Fibroblast of skin of back (primary cell): ENCODE measurements at regions not wholly inside any gene's neighbourhood (a gene's known extent, or its start where the extent isn't known, plus 50 kb on each side); places are given as distances from the start of the nearest gene placed in this dataset.
A peak's percentile ranks its signal among the peaks of the same experiment; 100 is the strongest.

Experiments
- DNase-seq: peaks from one replicate; pipeline ENCODE4 v3.0.0-alpha.2; 2013

GRCh38 chr9:113741886-113742854, 133.9 kb upstream of the ZNF618 start:
- DNase-seq, result peak; percentile 67

GRCh38 chr9:113742878-113743277, 133.2 kb upstream of the ZNF618 start:
- no peak for DNase-seq

DNA sequence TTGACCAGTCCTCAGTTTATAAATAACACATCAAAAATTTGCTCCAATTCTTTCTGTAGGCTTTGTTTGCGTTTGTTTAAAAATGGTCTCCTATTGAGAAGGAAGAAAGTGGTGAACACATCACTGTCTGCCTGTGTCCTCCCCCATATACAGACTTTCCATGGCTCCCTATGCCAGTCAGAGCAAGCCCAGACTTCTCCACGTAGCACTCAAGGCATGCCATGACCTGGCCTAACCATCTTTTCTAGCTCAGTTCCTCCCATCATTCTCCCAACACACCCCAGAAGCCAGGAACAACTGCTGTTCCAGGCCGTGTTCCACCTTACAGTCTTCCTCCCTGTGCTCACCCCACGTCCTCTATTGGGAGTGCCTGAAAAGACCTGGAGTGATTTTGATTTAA, 129.6 kb upstream of the ZNF618 start:
- DNase-seq, result no peak

DNA sequence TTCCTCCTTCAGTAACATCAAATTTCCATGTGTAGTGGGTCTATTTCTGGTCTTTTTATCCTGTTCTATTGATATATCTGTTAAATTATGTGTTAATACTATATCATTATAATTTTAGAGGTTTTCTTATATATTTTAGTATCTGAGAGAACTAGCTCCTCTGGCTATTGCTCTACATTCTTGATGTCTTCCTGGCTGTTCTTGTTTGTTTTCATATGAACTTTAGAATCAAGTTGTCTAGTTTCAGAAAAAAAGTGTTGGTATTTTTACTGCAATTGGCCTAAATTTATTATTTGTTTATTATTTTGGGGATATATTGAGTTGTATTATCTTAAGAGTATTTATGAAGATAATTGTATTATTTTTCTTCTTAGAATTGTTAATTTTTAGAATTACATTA, 128.0 kb upstream of the ZNF618 start:
- no peak for DNase-seq

- no peak for DNase-seq
Observed at GRCh38 chr9:113753398-113754119, 122.5 kb upstream of the ZNF618 start.

- no peak for DNase-seq
Observed at GRCh38 chr9:113754739-113755138, 121.4 kb upstream of the ZNF618 start.

GRCh38 chr9:113755433-113755832, 120.7 kb upstream of the ZNF618 start:
- no peak for DNase-seq

DNA sequence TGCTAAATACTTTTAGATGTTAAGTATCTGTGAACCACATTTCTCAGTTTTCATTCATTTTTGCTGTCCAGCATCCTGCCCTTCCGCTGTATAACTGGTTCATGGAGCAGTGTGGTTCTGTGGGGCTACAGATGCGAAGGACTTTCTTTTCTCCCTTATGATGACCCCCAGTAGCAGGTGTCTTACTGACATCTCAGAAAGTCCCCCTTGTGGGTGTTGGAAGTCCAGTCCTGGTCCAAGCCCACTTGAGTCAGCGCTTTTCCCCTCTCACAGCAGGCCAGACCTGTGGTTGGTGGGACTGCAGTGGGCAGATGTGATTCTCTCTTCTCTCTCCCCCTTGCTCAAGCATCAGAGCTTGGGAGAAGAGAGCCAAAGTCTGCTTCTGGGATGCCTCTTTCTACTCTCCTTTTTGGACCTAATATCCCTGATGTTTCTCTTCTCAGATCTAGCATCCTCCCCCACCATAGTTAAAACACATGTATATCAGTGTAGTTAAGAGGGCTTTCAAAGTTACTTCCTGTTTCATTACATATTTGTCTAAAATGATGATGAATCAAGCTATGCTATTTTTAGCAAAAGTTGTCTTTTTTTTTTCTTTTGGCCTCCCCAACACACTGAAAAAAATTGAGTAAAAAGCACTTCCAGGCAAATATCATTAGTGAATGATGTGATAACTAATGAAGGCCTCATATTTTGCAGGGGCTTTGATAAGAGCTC, 119.5 kb upstream of the ZNF618 start:
- DNase-seq, result peak; percentile 50

DNA sequence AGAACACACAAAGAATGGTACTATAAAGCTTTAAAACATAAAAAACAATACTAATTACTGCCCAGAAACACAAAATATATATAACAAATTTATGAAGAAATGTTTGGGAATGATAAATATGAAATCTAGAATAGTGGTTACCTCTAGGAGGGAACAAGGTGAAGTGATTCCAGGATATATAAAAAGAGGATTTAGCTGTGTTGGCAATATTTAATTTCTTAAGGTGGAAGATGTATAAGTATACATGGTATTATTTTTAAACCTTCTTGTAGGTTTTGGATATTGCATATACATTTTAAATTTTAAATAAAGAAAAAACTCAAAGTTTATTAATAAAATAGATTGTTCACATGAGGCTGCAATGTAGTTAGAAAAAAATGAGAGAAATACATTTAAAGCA, 112.7 kb upstream of the ZNF618 start:
- no peak for DNase-seq

DNA sequence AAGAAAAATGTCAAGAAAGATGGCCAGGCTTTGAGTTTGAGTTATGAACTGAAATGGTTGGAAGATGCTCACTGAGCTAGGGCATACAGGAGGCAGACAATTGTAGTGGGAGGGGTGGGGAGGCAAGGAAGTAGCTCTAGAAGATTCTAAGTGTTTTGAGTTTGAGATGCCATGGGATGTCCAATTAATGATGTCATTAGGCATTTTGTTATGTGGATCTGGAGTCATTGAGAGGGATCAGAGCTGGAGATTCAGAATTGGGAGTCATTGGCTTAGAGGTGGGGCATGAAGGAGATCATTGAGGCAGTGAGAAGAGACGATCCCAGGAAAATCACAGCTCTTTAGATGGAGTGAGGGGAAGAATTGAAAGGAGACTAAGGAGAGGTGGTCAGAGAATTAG, 111.5 kb upstream of the ZNF618 start:
- no peak for DNase-seq

DNA sequence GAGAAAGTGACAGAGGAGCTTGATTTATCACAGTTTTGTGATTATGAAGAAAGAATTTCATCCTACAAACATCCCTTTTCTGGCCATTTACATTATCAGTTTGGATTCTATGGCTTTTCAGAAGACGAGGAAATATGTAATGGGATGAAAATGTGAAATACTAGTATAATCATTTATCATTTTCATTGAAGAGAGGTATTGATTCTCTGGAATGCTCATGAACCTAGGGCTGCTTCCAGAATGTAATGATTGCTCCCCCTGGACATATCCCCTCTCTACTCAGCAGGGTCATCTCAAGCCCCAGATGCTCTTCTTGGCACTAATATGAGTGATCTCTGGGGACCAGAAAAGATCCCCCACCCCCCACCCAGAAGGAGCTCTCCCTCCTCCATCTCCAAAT, 106.7 kb upstream of the ZNF618 start:
- no peak for DNase-seq

DNA sequence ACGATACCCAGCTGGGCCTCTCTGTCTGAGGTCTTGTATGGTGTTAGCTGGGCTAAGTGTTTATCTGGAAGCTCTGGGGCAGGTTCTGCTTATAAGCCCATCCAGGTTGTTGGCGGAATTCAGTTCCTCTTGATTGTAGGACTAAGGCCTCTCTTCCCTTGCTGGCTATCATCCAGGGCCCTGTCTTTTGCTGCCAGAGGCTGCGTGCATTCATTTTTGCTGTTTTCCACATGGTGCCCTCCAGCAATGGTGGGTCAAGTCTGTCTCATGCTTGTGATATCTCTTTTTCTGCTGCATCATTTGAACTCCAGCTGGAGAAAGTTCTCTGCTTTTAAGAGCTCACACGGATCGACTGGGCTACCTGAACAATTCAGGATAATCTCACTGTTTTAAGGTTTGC, 105.7 kb upstream of the ZNF618 start:
- no peak for DNase-seq

DNA sequence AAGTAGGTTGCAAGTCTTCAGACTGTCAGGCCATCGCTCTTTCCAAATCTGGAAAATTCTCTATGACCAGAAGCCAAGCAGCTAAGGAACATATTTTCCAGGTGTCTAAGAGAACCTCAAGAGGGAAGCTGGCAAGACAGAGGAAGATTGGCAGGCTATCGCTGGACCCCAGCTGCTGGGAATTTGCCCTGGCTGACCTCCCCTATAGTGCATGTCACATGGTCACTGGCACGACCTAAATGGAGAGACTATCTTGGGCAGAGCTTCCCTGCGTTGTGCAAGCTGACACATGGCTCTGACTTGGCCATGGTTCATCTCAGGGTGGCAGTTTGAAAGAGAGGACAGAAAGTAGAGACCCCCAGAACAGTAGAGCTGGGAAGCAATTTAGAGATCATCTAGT, 104.9 kb upstream of the ZNF618 start:
- no peak for DNase-seq

GRCh38 chr9:113772121-113772810, 103.8 kb upstream of the ZNF618 start:
- DNase-seq, result peak; percentile 84

GRCh38 chr9:113774963-113775362, 101.1 kb upstream of the ZNF618 start:
- no peak for DNase-seq

DNA sequence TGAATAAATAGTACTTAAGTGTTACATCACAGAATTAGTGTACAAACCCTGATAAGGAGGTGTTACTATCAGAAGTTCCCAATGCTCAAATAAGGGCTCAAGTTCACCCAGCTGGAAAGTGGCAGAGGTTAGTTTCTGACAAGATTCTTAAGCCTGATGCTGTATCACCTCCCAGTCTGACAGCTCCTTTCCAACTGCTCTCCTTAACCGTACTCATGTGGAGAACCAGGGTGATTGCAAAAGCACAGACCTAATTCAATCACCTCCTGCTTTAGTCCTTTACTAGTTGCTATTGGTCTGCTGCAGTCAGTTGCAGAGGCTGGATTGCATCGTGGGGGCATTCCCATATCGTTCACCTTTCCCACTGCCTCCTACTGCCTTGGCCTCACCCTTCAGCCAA, 100.4 kb upstream of the ZNF618 start:
- DNase-seq, result no peak

DNA sequence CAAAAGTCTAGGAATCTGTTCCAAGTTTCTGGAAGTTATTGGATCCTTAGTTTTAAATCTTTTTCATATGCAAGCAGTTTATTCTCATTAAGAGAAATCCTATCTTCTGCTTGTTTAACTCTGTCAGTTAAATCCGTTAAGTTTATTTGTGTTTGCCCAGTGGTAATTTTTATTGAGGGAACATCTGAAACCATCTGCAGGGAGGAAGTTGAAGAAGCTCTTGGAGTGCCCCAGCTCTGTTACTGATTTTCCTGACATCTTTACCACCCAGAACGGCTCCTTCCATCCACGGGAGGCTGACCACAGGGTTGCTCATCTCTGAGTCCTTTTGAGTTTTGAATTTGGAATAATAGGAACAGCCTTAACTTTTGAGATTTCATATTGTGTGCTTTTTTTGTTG, 99.9 kb upstream of the ZNF618 start:
- DNase-seq, result no peak

DNA sequence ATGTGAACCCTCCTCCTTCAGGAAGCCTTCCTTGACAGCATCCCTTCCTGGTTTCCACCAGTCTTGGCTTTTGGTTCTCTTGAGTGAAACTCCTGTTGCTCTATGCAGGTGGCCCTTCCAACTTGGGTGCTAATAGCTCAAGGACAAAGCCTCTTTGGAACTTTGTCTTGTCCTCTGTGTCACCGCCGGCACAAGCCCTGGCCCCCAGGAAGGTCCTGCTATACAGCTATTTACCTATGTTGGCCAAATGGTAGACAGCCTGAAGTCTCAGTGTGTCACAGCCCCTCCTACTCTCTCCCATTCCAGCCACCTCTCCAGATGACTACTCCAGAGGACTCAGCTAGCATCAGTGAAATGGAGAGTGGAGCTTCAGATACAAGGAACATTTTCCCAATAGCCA, 94.7 kb upstream of the ZNF618 start:
- no peak for DNase-seq

- no peak for DNase-seq
Observed at GRCh38 chr9:113781896-113782295, 94.2 kb upstream of the ZNF618 start.

DNA sequence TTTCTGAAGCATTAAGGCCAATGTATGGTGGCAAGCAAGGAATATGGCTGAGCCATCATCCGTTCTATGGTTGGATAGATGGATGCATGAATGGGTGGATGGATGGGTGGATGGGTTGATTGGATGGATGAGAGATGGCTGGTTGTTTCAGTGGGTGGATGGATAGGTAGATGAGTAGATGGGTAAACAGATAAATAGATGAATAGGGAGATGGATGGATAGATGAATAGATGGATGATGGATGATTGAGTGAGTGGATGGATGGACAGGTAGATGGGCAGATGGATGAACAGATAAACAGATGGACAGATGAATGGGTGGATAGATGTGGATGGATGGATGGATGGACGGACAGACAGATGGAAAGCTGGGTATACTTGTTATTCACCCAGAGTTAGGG, 92.6 kb upstream of the ZNF618 start:
- DNase-seq, result no peak

GRCh38 chr9:113785334-113785733, 90.8 kb upstream of the ZNF618 start:
- no peak for DNase-seq

DNA sequence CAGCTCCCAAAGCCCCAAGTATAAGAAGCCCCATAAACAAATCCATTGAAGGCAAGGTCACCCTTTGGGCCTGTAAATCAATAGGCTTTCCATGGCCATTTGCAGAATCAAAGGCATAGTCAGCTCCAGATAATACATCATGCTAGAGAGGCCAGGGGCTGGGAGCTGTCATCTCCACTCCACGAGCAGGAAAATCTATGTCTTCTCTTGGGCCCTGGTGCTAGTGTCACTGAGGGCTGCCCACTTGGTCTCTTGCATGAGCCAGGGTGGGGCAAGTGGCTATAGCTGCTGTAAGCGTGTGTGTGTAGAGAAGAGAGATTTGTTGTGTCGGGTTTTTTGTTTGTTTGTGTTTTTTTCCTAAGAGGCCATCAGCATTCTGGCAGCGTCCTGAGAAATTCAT, 90.0 kb upstream of the ZNF618 start:
- no peak for DNase-seq

GRCh38 chr9:113787871-113788270, 88.2 kb upstream of the ZNF618 start:
- DNase-seq, result no peak
